Activated naive CD4-positive, alpha-beta T cell treated with anti-CD3 and anti-CD28 coated beads, Interleukin-2, amount 10 ng/mL, durations not matched to agents 7 days and 5 days (primary cell): ENCODE measurements at regions not wholly inside any gene's neighbourhood (a gene's known extent, or its start where the extent isn't known, plus 50 kb on each side); places are given as distances from the start of the nearest gene placed in this dataset.
"Not testable (repeated sequence)": the region's sequence is repeated elsewhere in the genome, so short reads cannot be mapped to it uniquely, and the experiment has no call there.

Source experiments
- CTCF ChIA-PET: fragments of 350-600 bp; sonication (Branson Sonifier 250); formaldehyde crosslinking; loops from one replicate; lab custom pipeline; 2021; ENCODE audit warnings: antibody characterized with exemption; lab: Charles Lee
- DNase-seq: peaks from one replicate; pipeline ENCODE4 v3.0.0-alpha.2; 2020
- H3K27ac Mint-ChIP-seq: one replicate; pipeline ENCODE4 v1.8.0; 2021; ENCODE audit warnings: mild to moderate bottlenecking, moderate library complexity, mixed read lengths
- H3K27me3 Mint-ChIP-seq: one replicate; pipeline ENCODE4 v1.8.0; 2021; ENCODE audit warnings: mild to moderate bottlenecking, mixed read lengths
- H3K36me3 Mint-ChIP-seq: one replicate; pipeline ENCODE4 v1.8.0; 2021; ENCODE audit warnings: mixed read lengths
- H3K4me1 Mint-ChIP-seq: one replicate; pipeline ENCODE4 v1.8.0; 2021; ENCODE audit warnings: mixed read lengths
- H3K4me3 Mint-ChIP-seq: one replicate; pipeline ENCODE4 v1.8.0; 2021; ENCODE audit warnings: mild to moderate bottlenecking, moderate library complexity, mixed read lengths
- H3K9me3 Mint-ChIP-seq: one replicate; pipeline ENCODE4 v1.8.0; 2021; ENCODE audit warnings: mixed read lengths

DNA sequence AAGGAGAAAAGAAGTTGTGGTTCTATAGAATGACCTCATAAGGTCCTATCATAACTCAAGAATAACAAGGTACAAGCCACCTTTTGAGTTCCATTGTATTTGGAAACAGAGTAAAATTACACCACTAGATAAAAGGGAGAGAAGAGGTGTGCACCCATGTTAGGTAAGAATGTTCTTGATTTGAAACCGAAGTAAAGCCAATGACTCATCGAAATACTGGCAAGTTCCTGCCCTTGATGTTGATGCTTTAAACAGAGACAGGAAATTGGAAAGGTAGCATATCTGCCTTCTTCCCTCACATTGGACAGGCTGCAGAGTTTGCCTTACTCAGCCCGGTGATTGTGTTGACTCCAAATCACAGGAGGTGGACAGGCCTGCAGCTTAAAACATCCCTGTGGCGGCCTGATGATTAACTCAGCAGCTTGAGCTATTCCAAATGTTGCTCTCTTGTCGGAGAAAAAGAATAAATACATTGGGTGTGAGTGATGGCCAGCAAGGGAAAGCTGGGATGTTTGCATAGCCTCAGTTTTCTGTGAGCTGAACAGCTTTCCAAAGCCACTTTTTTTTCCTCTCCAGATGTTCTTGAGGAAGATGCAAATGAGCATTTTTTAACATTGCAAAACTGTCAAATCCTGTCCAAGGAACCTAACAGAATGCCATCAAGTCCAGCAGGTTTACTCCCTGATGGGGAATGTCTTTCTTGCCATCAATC lies 321.1 kb downstream of the NKX6-1 start:
- Mint-ChIP-seq H3K27me3 (no peaks in the 10 kb centered on the region), H3K4me3 (no peak overlapping the region), H3K27ac (no peak overlapping the region), H3K4me1 (no peaks in the 10 kb centered on the region), H3K36me3 (no peaks in the 10 kb centered on the region), H3K9me3 (peaks cover 2% of the 10 kb centered on the region)
- no peak for DNase-seq
- CTCF ChIA-PET = no interaction called here

DNA sequence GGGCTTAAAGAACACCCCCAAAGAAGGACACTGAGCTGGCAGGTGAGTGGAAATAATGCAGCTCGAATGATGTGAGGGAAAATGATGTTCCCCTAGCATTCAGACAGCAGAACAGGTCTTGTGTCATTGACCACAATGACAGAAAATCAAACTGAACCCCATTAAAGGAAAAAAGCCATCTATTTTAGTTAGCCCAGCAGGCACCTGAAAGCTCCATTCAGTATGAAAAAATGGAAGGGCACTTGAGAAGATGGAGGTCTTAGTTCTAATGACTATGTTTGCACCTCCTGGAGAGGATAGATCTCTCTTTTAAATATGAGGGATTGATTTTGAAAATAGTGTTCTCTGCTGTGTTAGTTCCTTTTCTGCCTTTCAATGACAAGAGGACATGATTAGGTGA lies 323.1 kb downstream of the NKX6-1 start:
- no peak overlapping the region for H3K4me3 Mint-ChIP-seq
- CTCF ChIA-PET = no interaction called here
- H3K27me3 Mint-ChIP-seq = no peaks in the 10 kb centered on the region
- H3K36me3 Mint-ChIP-seq = no peaks in the 10 kb centered on the region
- DNase-seq = no peak
- H3K27ac Mint-ChIP-seq = no peak overlapping the region
- no peaks in the 10 kb centered on the region for H3K4me1 Mint-ChIP-seq
- peaks cover 2% of the 10 kb centered on the region for H3K9me3 Mint-ChIP-seq

DNA sequence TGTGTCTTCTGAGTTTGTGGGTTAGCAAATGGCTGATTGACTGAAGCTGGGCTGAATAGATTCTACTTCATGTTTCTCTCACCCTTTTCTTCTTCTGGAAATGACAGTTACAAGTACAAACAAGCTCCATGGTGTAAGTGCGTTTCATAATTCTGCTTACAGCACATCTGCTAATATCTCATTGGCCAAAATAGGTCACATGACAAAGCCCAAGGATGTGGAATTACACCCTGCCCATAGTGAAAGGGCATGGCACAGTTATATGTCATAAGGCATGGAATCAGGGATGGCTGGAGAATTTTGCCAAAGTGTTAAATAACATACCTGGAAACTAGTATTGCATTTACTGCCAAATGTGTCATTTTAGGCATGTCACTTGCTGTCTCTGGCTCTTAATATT lies 327.2 kb downstream of the NKX6-1 start:
- peaks cover 2% of the 10 kb centered on the region for H3K9me3 Mint-ChIP-seq
- no peak for DNase-seq
- no peak overlapping the region for H3K27ac Mint-ChIP-seq
- no peaks in the 10 kb centered on the region for H3K27me3 Mint-ChIP-seq
- H3K4me3 Mint-ChIP-seq = no peak overlapping the region
- CTCF ChIA-PET = no interaction called here
- no peaks in the 10 kb centered on the region for H3K36me3 Mint-ChIP-seq
- H3K4me1 Mint-ChIP-seq = no peaks in the 10 kb centered on the region

DNA sequence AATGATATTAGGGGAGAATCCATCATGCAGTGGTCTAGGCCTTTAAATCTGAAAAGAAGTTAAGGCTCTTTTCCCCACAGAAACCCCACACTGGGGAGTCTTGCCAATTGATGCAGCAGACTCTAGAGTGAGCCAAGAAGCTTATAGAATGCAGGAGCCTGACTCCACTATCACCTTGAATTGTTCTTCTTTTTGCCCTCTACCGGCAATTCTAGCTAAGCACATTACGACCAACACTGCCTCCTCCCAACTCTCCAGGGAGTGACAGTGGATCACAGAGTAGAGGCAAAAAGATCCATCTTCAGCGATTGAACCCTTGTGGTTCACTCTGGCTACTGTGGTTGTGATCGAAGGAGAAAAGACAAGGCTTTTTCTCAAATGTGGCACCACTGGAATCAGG lies 331.5 kb downstream of the NKX6-1 start:
- H3K27me3 Mint-ChIP-seq = no peaks in the 10 kb centered on the region
- H3K27ac Mint-ChIP-seq = no peak overlapping the region
- H3K4me1 Mint-ChIP-seq = no peaks in the 10 kb centered on the region
- no peak for DNase-seq
- H3K9me3 Mint-ChIP-seq = no peaks in the 10 kb centered on the region
- H3K36me3 Mint-ChIP-seq = no peaks in the 10 kb centered on the region
- no peak overlapping the region for H3K4me3 Mint-ChIP-seq
- CTCF ChIA-PET = no interaction called here

DNA sequence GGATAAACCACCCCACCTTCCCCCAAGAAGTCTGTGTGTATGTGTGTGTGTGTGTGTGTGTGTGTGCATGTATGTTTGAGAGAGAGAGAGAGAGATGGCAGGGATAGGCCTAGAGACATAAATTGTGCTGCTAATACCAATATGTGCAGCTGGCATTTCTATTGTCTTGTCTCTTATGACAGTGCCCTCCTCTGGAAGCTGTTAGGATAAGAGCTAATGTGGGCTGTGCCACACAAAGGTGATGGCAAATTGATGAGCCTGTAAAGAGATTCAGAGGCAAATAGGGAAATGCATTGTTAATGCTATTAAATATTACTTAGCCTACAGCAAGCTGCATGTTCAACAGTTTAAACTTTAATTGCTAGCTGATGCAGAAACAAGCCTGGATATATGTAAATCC lies 332.0 kb downstream of the NKX6-1 start:
- no peak overlapping the region for H3K27ac Mint-ChIP-seq
- no peaks in the 10 kb centered on the region for H3K36me3 Mint-ChIP-seq
- no peaks in the 10 kb centered on the region for H3K4me1 Mint-ChIP-seq
- H3K27me3 Mint-ChIP-seq = no peaks in the 10 kb centered on the region
- no peak for DNase-seq
- CTCF ChIA-PET = no interaction called here
- H3K4me3 Mint-ChIP-seq = no peak overlapping the region
- H3K9me3 Mint-ChIP-seq = no peaks in the 10 kb centered on the region

DNA sequence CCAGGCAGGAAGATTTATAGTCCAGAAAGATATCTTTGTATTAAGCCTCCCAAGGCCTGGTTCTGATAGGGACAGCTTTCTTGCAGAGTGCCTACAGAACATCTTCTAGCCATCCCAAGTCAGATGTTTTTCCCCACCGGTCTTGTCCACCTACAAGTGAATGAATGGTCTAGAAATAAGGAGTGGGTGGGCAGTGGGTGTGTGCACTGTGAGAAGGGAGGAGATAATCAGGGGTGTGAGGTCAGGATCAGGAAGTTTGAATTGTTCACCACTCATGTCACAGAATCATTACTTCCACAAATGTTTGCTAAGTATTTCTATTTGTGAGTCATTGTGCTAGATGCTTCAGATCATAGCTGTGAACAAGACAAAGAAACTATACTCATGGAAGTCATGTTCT lies 332.6 kb downstream of the NKX6-1 start:
- Mint-ChIP-seq H3K4me1 (no peaks in the 10 kb centered on the region), H3K36me3 (no peaks in the 10 kb centered on the region), H3K4me3 (no peak overlapping the region), H3K9me3 (no peaks in the 10 kb centered on the region), H3K27ac (no peak overlapping the region), H3K27me3 (no peaks in the 10 kb centered on the region)
- CTCF ChIA-PET = no interaction called here
- DNase-seq = no peak

DNA sequence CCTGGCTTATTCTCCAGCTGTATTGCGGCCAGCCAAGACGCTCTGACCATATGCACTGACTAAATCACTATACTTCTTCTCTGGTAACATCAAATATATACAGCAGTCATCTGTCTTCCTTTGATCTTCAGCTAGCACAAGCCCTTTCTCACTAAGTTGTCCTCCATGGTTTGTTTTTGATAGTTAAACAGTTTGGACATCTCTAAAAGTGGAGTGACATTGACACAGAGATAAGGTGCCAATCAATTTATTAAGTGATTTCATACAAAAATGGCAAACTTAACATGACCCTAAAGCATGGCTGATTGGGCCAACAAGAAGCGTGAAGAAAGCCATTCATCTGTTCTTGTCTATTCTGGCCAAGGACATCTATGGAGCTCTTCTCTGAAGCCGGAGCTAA lies 334.9 kb downstream of the NKX6-1 start:
- H3K4me3 Mint-ChIP-seq = no peak overlapping the region
- no peaks in the 10 kb centered on the region for H3K9me3 Mint-ChIP-seq
- DNase-seq = no peak
- no peaks in the 10 kb centered on the region for H3K27me3 Mint-ChIP-seq
- CTCF ChIA-PET = no interaction called here
- H3K4me1 Mint-ChIP-seq = no peaks in the 10 kb centered on the region
- no peak overlapping the region for H3K27ac Mint-ChIP-seq
- H3K36me3 Mint-ChIP-seq = no peaks in the 10 kb centered on the region

DNA sequence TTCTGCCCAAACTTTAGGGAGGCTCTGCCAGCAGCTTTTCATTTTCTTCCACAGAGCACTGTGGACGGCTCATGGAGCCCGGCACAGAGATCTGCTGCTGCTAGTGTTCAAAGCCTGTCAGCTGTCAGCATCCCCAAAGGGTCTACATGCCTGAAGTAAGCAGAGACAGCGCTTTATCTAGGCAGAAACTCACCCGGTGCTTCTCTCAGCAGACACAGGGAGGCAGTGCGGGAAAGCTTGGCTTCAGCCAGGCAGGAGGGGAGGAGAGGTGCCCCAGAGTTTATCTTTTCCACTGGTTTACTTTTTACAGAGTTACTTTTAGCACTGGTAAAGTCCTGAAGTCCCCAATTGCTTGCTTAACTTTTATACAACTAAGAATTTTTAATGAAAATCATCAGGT lies 339.3 kb downstream of the NKX6-1 start:
- CTCF ChIA-PET = no interaction called here
- H3K4me1 Mint-ChIP-seq = no peaks in the 10 kb centered on the region
- H3K36me3 Mint-ChIP-seq = no peaks in the 10 kb centered on the region
- H3K27ac Mint-ChIP-seq = no peak overlapping the region
- H3K27me3 Mint-ChIP-seq = no peaks in the 10 kb centered on the region
- DNase-seq = no peak
- H3K4me3 Mint-ChIP-seq = no peak overlapping the region
- H3K9me3 Mint-ChIP-seq = no peaks in the 10 kb centered on the region

DNA sequence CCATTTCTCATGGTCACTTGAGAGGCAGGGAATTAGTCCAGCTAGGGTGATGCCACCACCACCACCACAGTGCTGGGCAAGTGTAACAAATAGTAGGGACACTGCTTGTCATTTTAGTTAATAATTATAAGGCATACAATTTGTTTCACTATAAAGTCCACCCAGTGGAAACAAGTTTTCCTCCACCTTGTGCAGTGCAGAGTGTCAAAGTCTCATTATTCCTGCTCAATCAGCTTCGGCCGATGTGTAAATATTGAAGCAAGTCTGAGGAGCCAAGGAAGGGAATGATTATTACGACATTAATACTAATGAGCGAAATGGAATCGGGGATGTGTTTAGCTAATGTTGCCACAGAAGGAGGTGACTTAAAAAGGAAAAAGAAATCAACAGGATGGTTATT lies 340.4 kb downstream of the NKX6-1 start:
- Mint-ChIP-seq H3K36me3 (no peaks in the 10 kb centered on the region), H3K4me1 (no peaks in the 10 kb centered on the region)
- no peak for DNase-seq

DNA sequence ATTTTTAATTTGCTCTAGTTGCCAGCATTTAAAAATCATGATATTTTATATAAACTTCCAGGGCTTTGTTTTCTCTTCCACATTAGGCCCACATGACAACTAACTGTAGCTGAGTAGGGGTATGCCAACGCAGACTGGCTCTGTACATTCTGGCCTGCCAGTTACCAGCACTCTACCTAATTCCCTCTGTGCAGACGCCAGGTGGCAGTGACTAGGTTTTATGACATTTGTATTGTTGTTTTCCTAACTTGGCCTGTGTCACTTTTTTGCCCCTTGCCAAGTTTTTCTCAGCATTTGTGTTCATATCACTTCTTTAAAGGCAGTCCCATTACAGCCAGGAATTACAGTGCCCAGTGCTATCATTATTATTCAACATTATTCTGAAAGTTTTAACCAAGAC lies 347.5 kb downstream of the NKX6-1 start:
- CTCF ChIA-PET = no interaction called here
- H3K36me3 Mint-ChIP-seq = no peaks in the 10 kb centered on the region
- H3K27me3 Mint-ChIP-seq = no peaks in the 10 kb centered on the region
- no peaks in the 10 kb centered on the region for H3K9me3 Mint-ChIP-seq
- no peak for DNase-seq
- H3K27ac Mint-ChIP-seq = no peak overlapping the region
- no peak overlapping the region for H3K4me3 Mint-ChIP-seq
- H3K4me1 Mint-ChIP-seq = no peaks in the 10 kb centered on the region

More for the DNA sequence above, 340.4 kb downstream of the NKX6-1 start:
- Mint-ChIP-seq H3K4me3 (no peak overlapping the region), H3K9me3 (no peaks in the 10 kb centered on the region), H3K27ac (no peak overlapping the region), H3K27me3 (no peaks in the 10 kb centered on the region)
- CTCF ChIA-PET = no interaction called here

DNA sequence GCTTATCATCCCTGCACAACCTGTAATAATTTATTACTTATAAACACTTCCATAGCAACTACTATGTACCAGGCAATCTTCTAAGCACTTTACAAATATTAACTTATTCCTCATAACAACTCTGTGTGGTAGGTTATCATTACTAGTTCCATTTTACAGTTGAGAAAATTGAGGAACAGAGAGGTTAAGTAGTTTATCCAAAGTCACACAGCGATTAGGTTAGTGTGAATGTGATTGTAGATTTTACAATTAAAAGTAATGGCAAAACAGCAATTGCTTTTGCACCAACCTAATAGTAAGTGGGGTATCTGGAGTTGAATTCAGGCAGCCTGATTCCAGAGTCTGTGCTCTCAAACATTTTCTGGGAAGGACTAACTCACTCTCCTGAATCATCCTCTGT lies 348.9 kb downstream of the NKX6-1 start:
- DNase-seq = no peak
- Mint-ChIP-seq H3K4me1 (no peaks in the 10 kb centered on the region), H3K27ac (no peak overlapping the region), H3K9me3 (no peaks in the 10 kb centered on the region), H3K36me3 (no peaks in the 10 kb centered on the region), H3K27me3 (no peaks in the 10 kb centered on the region), H3K4me3 (no peak overlapping the region)
- CTCF ChIA-PET = no interaction called here

DNA sequence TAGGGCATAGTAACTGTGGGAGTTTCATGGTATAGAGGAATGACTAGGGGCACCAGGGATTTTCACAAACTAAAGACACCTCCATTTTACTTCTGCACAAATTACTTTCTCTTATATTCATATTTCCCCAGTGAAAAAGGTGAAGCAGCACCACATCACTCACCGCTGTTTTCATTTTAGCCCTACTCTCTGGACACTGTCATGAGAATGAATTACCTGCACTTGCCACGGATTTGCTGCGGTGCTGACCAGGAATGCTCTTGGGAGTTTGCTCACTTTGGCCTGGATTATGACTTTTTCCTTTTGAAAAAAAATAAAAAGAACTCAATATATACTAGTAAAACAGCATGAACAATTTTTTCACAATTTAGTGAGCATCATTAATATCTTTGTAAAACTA lies 351.3 kb downstream of the NKX6-1 start:
- Mint-ChIP-seq H3K4me3 (no peak overlapping the region), H3K27me3 (no peaks in the 10 kb centered on the region), H3K4me1 (no peaks in the 10 kb centered on the region), H3K27ac (no peak overlapping the region), H3K9me3 (no peaks in the 10 kb centered on the region), H3K36me3 (no peaks in the 10 kb centered on the region)
- CTCF ChIA-PET = no interaction called here
- DNase-seq = no peak

DNA sequence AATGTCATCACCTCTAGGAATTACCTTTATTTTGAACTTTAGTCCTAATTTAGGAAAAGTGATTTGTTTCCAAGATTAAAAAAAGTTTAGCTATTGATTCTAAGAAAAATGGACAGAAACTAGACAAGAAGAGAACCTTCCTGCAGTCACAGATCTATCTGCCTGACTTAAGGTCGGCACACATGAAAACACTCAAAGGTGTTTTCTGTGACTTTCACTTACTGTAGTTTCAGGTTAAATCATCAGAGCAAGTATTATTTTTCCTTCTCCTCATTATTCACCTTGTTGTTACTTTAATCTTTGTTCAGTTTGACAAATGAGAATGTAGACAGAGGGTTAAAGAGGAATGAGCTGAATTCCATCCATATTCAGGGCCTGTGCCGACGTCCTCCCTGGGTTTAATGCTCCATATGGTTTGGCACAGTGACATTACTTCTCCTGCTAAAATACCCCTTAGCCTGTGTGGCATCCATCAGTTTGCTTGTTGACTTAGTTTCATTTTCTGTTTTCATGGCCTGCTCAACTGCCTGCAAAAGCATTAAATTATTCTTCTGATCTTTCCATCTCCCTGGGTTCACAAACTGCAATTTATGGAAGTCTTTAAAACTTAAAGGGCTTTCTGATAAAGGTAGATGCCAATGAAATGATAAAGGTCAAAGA lies 352.7 kb downstream of the NKX6-1 start:
- Mint-ChIP-seq H3K36me3 (no peaks in the 10 kb centered on the region), H3K27ac (no peak overlapping the region), H3K9me3 (no peaks in the 10 kb centered on the region), H3K4me1 (no peaks in the 10 kb centered on the region), H3K4me3 (no peak overlapping the region), H3K27me3 (no peaks in the 10 kb centered on the region)
- DNase-seq = no peak
- CTCF ChIA-PET = no interaction called here

DNA sequence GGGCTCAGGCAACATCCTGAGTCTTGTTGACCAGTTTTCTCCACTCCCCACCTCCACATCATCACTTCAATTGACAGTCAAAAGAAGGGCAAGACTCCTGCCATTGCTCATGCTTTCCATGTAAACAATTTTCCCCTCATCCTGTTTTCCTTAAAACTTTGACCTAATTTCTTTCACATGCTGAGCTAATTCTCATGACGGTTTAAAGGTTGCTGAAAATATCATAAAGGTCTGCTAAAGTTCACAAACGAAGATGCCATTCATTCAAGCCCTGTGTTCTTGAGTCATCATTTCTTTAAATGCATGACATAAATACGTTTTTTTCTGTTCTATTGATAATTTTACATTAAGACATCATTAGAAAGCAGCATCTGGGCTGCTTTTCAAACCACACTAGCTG lies 353.9 kb downstream of the NKX6-1 start:
- no peaks in the 10 kb centered on the region for H3K9me3 Mint-ChIP-seq
- H3K27me3 Mint-ChIP-seq = no peaks in the 10 kb centered on the region
- H3K4me3 Mint-ChIP-seq = no peak overlapping the region
- H3K36me3 Mint-ChIP-seq = no peaks in the 10 kb centered on the region
- DNase-seq = no peak
- no peaks in the 10 kb centered on the region for H3K4me1 Mint-ChIP-seq
- H3K27ac Mint-ChIP-seq = no peak overlapping the region
- CTCF ChIA-PET = no interaction called here

DNA sequence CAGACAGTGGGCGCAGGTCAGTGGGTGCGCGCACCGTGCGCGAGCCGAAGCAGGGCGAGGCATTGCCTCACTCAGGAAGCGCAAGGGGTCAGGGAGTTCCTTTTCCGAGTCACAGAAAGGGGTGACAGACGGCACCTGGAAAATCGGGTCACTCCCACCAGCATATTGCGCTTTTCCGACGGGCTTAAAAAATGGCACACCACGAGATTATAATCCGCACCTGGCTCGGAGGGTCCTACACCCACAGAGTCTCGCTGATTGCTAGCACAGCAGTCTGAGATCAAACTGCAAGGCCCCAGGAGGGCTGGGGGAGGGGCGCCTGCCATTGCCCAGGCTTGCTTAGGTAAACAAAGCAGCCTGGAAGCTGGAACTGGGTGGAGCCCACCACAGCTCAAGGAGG lies 372.2 kb downstream of the NKX6-1 start:
- H3K4me1 Mint-ChIP-seq, H3K9me3 Mint-ChIP-seq, H3K36me3 Mint-ChIP-seq, DNase-seq, H3K27me3 Mint-ChIP-seq, H3K4me3 Mint-ChIP-seq, H3K27ac Mint-ChIP-seq, CTCF ChIA-PET: not testable (repeated sequence)
